WTC11 (cell line): ENCODE measurements at regions not wholly inside any gene's neighbourhood (a gene's known extent, or its start where the extent isn't known, plus 50 kb on each side); places are given as distances from the start of the nearest gene placed in this dataset.

ENCODE experiments used
- ATAC-seq: fragments of 200-7000 bp; cut with Tn5 transposase; 2 replicates; pipeline ENCODE4 v1.10.0; 2021; ENCODE audit warnings: mild to moderate bottlenecking, moderate library complexity
- CTCF ChIA-PET: fragments of 300-600 bp; sonication (Branson Sonifier 250); formaldehyde crosslinking; loops from one replicate; lab custom pipeline; 2021; ENCODE audit warnings: antibody characterized with exemption; lab: Charles Lee
- POLR2A ChIA-PET: fragments of 350-600 bp; sonication (Branson Sonifier 250); formaldehyde crosslinking; loops from one replicate; lab custom pipeline; 2021; ENCODE audit warnings: antibody characterized with exemption; lab: Charles Lee
- DNase-seq: peaks from one replicate; pipeline ENCODE4 v3.0.0; 2021; ENCODE audit warnings: low spot score
- H3K27ac Mint-ChIP-seq: 2 replicates; pipeline ENCODE4 v1.8.0; 2021; ENCODE audit warnings: mixed read lengths
- H3K27me3 Mint-ChIP-seq: 2 replicates; pipeline ENCODE4 v1.8.0; 2021; ENCODE audit warnings: low read depth, mild to moderate bottlenecking, moderate library complexity, mixed read lengths
- H3K36me3 Mint-ChIP-seq: 2 replicates; pipeline ENCODE4 v1.8.0; 2021; ENCODE audit warnings: mixed read lengths
- H3K4me1 Mint-ChIP-seq: 2 replicates; pipeline ENCODE4 v1.8.0; 2022; ENCODE audit warnings: mixed read lengths
- H3K4me3 Mint-ChIP-seq: 2 replicates; pipeline ENCODE4 v1.8.0; 2021; ENCODE audit warnings: mild to moderate bottlenecking, moderate library complexity, mixed read lengths
- H3K9me3 Mint-ChIP-seq: 2 replicates; pipeline ENCODE4 v1.8.0; 2021; ENCODE audit warnings: mixed read lengths
- AFF4 ChIP-seq: sonication (generic); formaldehyde crosslinking; IDR thresholded peaks from 2 replicates; pipeline ENCODE4 v1.8.1; 2023; ENCODE audit warnings: mild to moderate bottlenecking, missing genetic modification reagents, borderline replicate concordance
- CBFB ChIP-seq: sonication (generic); formaldehyde crosslinking; IDR thresholded peaks from 2 replicates; pipeline ENCODE4 v1.8.1; 2022; ENCODE audit warnings: mild to moderate bottlenecking, low read depth, missing genetic modification reagents
- CREB1 ChIP-seq: sonication (generic); formaldehyde crosslinking; IDR thresholded peaks from 2 replicates; pipeline ENCODE4 v1.8.0; 2023; ENCODE audit warnings: mild to moderate bottlenecking, missing genetic modification reagents
- KAT7 ChIP-seq: sonication (generic); formaldehyde crosslinking; IDR thresholded peaks from 2 replicates; pipeline ENCODE4 v1.8.1; 2023; ENCODE audit warnings: missing genetic modification reagents, mild to moderate bottlenecking, borderline replicate concordance
- MYBL2 ChIP-seq: sonication (generic); formaldehyde crosslinking; IDR thresholded peaks from 2 replicates; pipeline ENCODE4 v1.8.1; 2023; ENCODE audit warnings: mild to moderate bottlenecking, moderate library complexity, missing genetic modification reagents
- NR3C1 ChIP-seq: sonication (generic); formaldehyde crosslinking; conservative IDR thresholded peaks from 2 replicates; pipeline ENCODE4 v1.8.1; 2023; ENCODE audit warnings: low read depth, mild to moderate bottlenecking, missing genetic modification reagents
- PREB ChIP-seq: sonication (generic); formaldehyde crosslinking; IDR thresholded peaks from 2 replicates; pipeline ENCODE4 v1.8.1; 2022; ENCODE audit warnings: mild to moderate bottlenecking, missing genetic modification reagents, moderate library complexity, borderline replicate concordance
- SMAD4 ChIP-seq: sonication (generic); formaldehyde crosslinking; IDR thresholded peaks from 2 replicates; pipeline ENCODE4 v1.8.0; 2022; ENCODE audit warnings: mild to moderate bottlenecking, missing genetic modification reagents
- STAT6 ChIP-seq: sonication (generic); formaldehyde crosslinking; conservative IDR thresholded peaks from 2 replicates; pipeline ENCODE4 v1.8.1; 2023; ENCODE audit warnings: mild to moderate bottlenecking, low read depth, missing genetic modification reagents, moderate library complexity
- TCF7 ChIP-seq: sonication (generic); formaldehyde crosslinking; IDR thresholded peaks from 2 replicates; pipeline ENCODE4 v1.8.0; 2022; ENCODE audit warnings: mild to moderate bottlenecking, low read depth, missing genetic modification reagents, moderate library complexity
- ZBTB43 ChIP-seq: sonication (generic); formaldehyde crosslinking; IDR thresholded peaks from 2 replicates; pipeline ENCODE4 v1.8.1; 2023; ENCODE audit warnings: mild to moderate bottlenecking, missing genetic modification reagents
- ZNF121 ChIP-seq: sonication (generic); formaldehyde crosslinking; IDR thresholded peaks from 2 replicates; pipeline ENCODE4 v1.8.0; 2023; ENCODE audit warnings: missing genetic modification reagents
- TF ChIP-seq, protein P1 (sequence below): sonication (generic); formaldehyde crosslinking; IDR thresholded peaks from 2 replicates; pipeline ENCODE4 v1.8.1; 2023; ENCODE audit warnings: mild to moderate bottlenecking, missing genetic modification reagents, moderate library complexity
- TF ChIP-seq, protein P2 (sequence below): sonication (generic); formaldehyde crosslinking; IDR thresholded peaks from 2 replicates; pipeline ENCODE4 v1.8.1; 2023; ENCODE audit warnings: mild to moderate bottlenecking, moderate library complexity, missing genetic modification reagents
- TF ChIP-seq, protein P3 (sequence below): fragments of 200-600 bp; IDR thresholded peaks from 2 replicates; pipeline ENCODE4 v1.8.0; 2022; ENCODE audit warnings: antibody characterized with exemption

- no peaks in the 10 kb centered on the region; the same call in 1 of the 2 replicates for H3K27me3 Mint-ChIP-seq
- CTCF ChIA-PET, result no interaction called here
- H3K36me3 Mint-ChIP-seq, result no peaks in the 10 kb centered on the region
- POLR2A ChIA-PET, result no interaction called here
- 0 out of 2 replicates have a peak, but pooled peaks cover 3% of the 10 kb centered on the region for H3K9me3 Mint-ChIP-seq
- no peaks in the 10 kb centered on the region for H3K4me1 Mint-ChIP-seq
- no peak overlapping the region for H3K4me3 Mint-ChIP-seq
- no peak overlapping the region for H3K27ac Mint-ChIP-seq
- no peak for DNase-seq
- no peak for ATAC-seq
- TF ChIP-seq, protein P1, sequence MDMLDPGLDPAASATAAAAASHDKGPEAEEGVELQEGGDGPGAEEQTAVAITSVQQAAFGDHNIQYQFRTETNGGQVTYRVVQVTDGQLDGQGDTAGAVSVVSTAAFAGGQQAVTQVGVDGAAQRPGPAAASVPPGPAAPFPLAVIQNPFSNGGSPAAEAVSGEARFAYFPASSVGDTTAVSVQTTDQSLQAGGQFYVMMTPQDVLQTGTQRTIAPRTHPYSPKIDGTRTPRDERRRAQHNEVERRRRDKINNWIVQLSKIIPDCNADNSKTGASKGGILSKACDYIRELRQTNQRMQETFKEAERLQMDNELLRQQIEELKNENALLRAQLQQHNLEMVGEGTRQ (CRISPR knock-in tag), result no peak
- TF ChIP-seq CBFB (CRISPR knock-in tag), result no peak
- TF ChIP-seq NR3C1 (CRISPR knock-in tag), result no peak
- TF ChIP-seq STAT6 (CRISPR knock-in tag), result no peak
- TF ChIP-seq PREB (CRISPR knock-in tag), result no peak
- no peak for TF ChIP-seq TCF7 (CRISPR knock-in tag)
- no peak for TF ChIP-seq CREB1 (CRISPR knock-in tag)
- no peak for TF ChIP-seq ZNF121 (CRISPR knock-in tag)
- no peak for TF ChIP-seq SMAD4 (CRISPR knock-in tag)
- no peak for TF ChIP-seq KAT7 (CRISPR knock-in tag)
- TF ChIP-seq, protein P2, sequence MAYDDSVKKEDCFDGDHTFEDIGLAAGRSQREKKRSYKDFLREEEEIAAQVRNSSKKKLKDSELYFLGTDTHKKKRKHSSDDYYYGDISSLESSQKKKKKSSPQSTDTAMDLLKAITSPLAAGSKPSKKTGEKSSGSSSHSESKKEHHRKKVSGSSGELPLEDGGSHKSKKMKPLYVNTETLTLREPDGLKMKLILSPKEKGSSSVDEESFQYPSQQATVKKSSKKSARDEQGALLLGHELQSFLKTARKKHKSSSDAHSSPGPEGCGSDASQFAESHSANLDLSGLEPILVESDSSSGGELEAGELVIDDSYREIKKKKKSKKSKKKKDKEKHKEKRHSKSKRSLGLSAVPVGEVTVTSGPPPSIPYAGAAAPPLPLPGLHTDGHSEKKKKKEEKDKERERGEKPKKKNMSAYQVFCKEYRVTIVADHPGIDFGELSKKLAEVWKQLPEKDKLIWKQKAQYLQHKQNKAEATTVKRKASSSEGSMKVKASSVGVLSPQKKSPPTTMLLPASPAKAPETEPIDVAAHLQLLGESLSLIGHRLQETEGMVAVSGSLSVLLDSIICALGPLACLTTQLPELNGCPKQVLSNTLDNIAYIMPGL (CRISPR knock-in tag), result no peak
- no peak for TF ChIP-seq AFF4 (CRISPR knock-in tag)
- no peak for TF ChIP-seq ZBTB43
- TF ChIP-seq, protein P3, sequence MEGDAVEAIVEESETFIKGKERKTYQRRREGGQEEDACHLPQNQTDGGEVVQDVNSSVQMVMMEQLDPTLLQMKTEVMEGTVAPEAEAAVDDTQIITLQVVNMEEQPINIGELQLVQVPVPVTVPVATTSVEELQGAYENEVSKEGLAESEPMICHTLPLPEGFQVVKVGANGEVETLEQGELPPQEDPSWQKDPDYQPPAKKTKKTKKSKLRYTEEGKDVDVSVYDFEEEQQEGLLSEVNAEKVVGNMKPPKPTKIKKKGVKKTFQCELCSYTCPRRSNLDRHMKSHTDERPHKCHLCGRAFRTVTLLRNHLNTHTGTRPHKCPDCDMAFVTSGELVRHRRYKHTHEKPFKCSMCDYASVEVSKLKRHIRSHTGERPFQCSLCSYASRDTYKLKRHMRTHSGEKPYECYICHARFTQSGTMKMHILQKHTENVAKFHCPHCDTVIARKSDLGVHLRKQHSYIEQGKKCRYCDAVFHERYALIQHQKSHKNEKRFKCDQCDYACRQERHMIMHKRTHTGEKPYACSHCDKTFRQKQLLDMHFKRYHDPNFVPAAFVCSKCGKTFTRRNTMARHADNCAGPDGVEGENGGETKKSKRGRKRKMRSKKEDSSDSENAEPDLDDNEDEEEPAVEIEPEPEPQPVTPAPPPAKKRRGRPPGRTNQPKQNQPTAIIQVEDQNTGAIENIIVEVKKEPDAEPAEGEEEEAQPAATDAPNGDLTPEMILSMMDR, result no peak
- no peak for TF ChIP-seq MYBL2 (CRISPR knock-in tag)
Observed at GRCh38 chr3:148319960-148320359, 377.7 kb upstream of the AGTR1 start.
